Fibroblast of skin of back (primary cell): ENCODE measurements at regions not wholly inside any gene's neighbourhood (a gene's known extent, or its start where the extent isn't known, plus 50 kb on each side); places are given as distances from the start of the nearest gene placed in this dataset.

ENCODE experiments used
- DNase-seq: peaks from one replicate; pipeline ENCODE4 v3.0.0-alpha.2; 2013

GRCh38 chr1:192238421-192238820 lies 78.4 kb upstream of the RGS21 start:
- DNase-seq: peak; percentile 3

GRCh38 chr1:192243721-192244120 lies 73.1 kb upstream of the RGS21 start:
- DNase-seq: no peak

- DNase-seq: no peak
These were observed 65.1 kb upstream of the RGS21 start for GRCh38 chr1:192251735-192252134.

- no peak for DNase-seq
These were observed 64.0 kb upstream of the RGS21 start for GRCh38 chr1:192252776-192253175.

GRCh38 chr1:192256674-192257334 lies 60.0 kb upstream of the RGS21 start:
- DNase-seq: no peak

GRCh38 chr1:192260076-192260475 lies 56.7 kb upstream of the RGS21 start:
- peak; percentile 11 for DNase-seq

- DNase-seq: no peak
These were observed 55.3 kb upstream of the RGS21 start for GRCh38 chr1:192261476-192261875.

GRCh38 chr1:192263436-192263835 lies 53.4 kb upstream of the RGS21 start:
- DNase-seq: peak; percentile 53

- DNase-seq: no peak
These were observed 51.1 kb upstream of the RGS21 start for GRCh38 chr1:192265516-192266173.

GRCh38 chr1:192266645-192267044 lies 50.1 kb upstream of the RGS21 start:
- DNase-seq: no peak
